22Rv1 (cell line): ENCODE measurements at regions not wholly inside any gene's neighbourhood (a gene's known extent, or its start where the extent isn't known, plus 50 kb on each side); places are given as distances from the start of the nearest gene placed in this dataset.

Experiments used
- H3K27ac ChIP-seq: fragments of 450-650 bp; 2 replicates; pipeline ENCODE4 v1.5.1; 2017
- CTCF ChIP-seq: fragments of 450-650 bp; IDR thresholded peaks from 2 replicates; pipeline ENCODE4 v1.5.1; 2017; ENCODE audit warnings: mild to moderate bottlenecking
- ZFX ChIP-seq: fragments of 450-650 bp; IDR thresholded peaks from 2 replicates; pipeline ENCODE4 v1.6.1; 2017; ENCODE audit warnings: antibody characterized with exemption, borderline replicate concordance

- TF ChIP-seq CTCF (peak; percentile 23), ZFX (no peak)
- no peak overlapping the region for H3K27ac ChIP-seq
Observed at GRCh38 chr21:43315244-43316137, 111.4 kb downstream of the SIK1 start.

- TF ChIP-seq CTCF, result no peak
- no peak for TF ChIP-seq ZFX
- no peak overlapping the region for H3K27ac ChIP-seq
Observed at GRCh38 chr21:43313939-43314405, 113.0 kb downstream of the SIK1 start.

- no peak overlapping the region for H3K27ac ChIP-seq
Observed at GRCh38 chr21:43313221-43313938, 113.6 kb downstream of the SIK1 start.

GRCh38 chr21:43312751-43313169 is 114.2 kb downstream of the SIK1 start:
- no peak for TF ChIP-seq ZFX
- no peak for TF ChIP-seq CTCF
- no peak overlapping the region for H3K27ac ChIP-seq

More at GRCh38 chr21:43313221-43313938, 113.6 kb downstream of the SIK1 start:
- TF ChIP-seq CTCF, result no peak
- no peak for TF ChIP-seq ZFX

GRCh38 chr21:43312011-43312410 is 114.9 kb downstream of the SIK1 start:
- no peak overlapping the region for H3K27ac ChIP-seq
- TF ChIP-seq ZFX (no peak), CTCF (no peak)

- H3K27ac ChIP-seq, result no peak overlapping the region
Observed at GRCh38 chr21:43311301-43311817, 115.6 kb downstream of the SIK1 start.

GRCh38 chr21:43308815-43309283 is 118.1 kb downstream of the SIK1 start:
- no peak for TF ChIP-seq ZFX
- no peak for TF ChIP-seq CTCF
- no peak overlapping the region for H3K27ac ChIP-seq

More at GRCh38 chr21:43311301-43311817, 115.6 kb downstream of the SIK1 start:
- TF ChIP-seq ZFX, result no peak
